ENCODE measurements at regions not wholly inside any gene's neighbourhood (a gene's known extent, or its start where the extent isn't known, plus 50 kb on each side); places are given as distances from the start of the nearest gene placed in this dataset.
A peak's percentile ranks its signal among the peaks of the same experiment; 100 is the strongest.
"Not testable (repeated sequence)": the region's sequence is repeated elsewhere in the genome, so short reads cannot be mapped to it uniquely, and the experiment has no call there.

- no peak for FAIRE-seq
- DNase-seq (ENCODE audit: low spot score in 2 of 2) = no peak
These were observed 235.9 kb downstream of the SUCLG1 start for GRCh38 chr2:84223191-84223590.

GRCh38 chr2:84221102-84221501, 238.0 kb downstream of the SUCLG1 start:
- not testable (repeated sequence) for FAIRE-seq; DNase-seq (ENCODE audit: low spot score in 2 of 2)

GRCh38 chr2:84217456-84217855, 241.6 kb downstream of the SUCLG1 start:
- FAIRE-seq = no peak
- DNase-seq (ENCODE audit: low spot score in 2 of 2) = no peak

GRCh38 chr2:84214455-84214854, 244.6 kb downstream of the SUCLG1 start:
- DNase-seq (ENCODE audit: low spot score in 2 of 2) (no peak), FAIRE-seq (no peak)

GRCh38 chr2:84212611-84213314, 246.3 kb downstream of the SUCLG1 start:
- DNase-seq (ENCODE audit: low spot score in 2 of 2) = no peak
- no peak for FAIRE-seq

GRCh38 chr2:84209941-84210340, 249.1 kb downstream of the SUCLG1 start:
- DNase-seq (ENCODE audit: low spot score in 2 of 2) (no peak), FAIRE-seq (no peak)

GRCh38 chr2:84204995-84205394, 254.1 kb downstream of the SUCLG1 start:
- FAIRE-seq (no peak), DNase-seq (ENCODE audit: low spot score in 2 of 2) (no peak)

- no peak for FAIRE-seq
- no peak for DNase-seq (ENCODE audit: low spot score in 2 of 2)
These were observed 256.9 kb downstream of the SUCLG1 start for GRCh38 chr2:84202166-84202565.

- FAIRE-seq (no peak), DNase-seq (ENCODE audit: low spot score in 2 of 2) (no peak)
These were observed 257.9 kb downstream of the SUCLG1 start for GRCh38 chr2:84201158-84201557.

- DNase-seq (ENCODE audit: low spot score in 2 of 2) = no peak
- FAIRE-seq = no peak
These were observed 261.2 kb downstream of the SUCLG1 start for GRCh38 chr2:84197901-84198300.

GRCh38 chr2:84194949-84195644, 264.0 kb downstream of the SUCLG1 start:
- FAIRE-seq (no peak), DNase-seq (ENCODE audit: low spot score in 2 of 2) (no peak)

GRCh38 chr2:84194181-84194580, 264.9 kb downstream of the SUCLG1 start:
- no peak for DNase-seq (ENCODE audit: low spot score in 2 of 2)
- FAIRE-seq = no peak

GRCh38 chr2:84187258-84187657, 271.8 kb downstream of the SUCLG1 start:
- FAIRE-seq (no peak), DNase-seq (ENCODE audit: low spot score in 2 of 2) (no peak)

- DNase-seq (ENCODE audit: low spot score in 2 of 2) = no peak
- no peak for FAIRE-seq
These were observed 277.2 kb downstream of the SUCLG1 start for GRCh38 chr2:84181927-84182326.

GRCh38 chr2:84177733-84178132, 281.3 kb downstream of the SUCLG1 start:
- DNase-seq (ENCODE audit: low spot score in 2 of 2) = no peak
- FAIRE-seq = no peak

GRCh38 chr2:84175970-84176369, 283.1 kb downstream of the SUCLG1 start:
- no peak for DNase-seq (ENCODE audit: low spot score in 2 of 2)
- FAIRE-seq = no peak

- FAIRE-seq (no peak), DNase-seq (ENCODE audit: low spot score in 2 of 2) (no peak)
These were observed 283.7 kb downstream of the SUCLG1 start for GRCh38 chr2:84175340-84175739.

GRCh38 chr2:84173041-84173440, 286.0 kb downstream of the SUCLG1 start:
- FAIRE-seq = no peak

GRCh38 chr2:84170979-84171378, 288.1 kb downstream of the SUCLG1 start:
- DNase-seq (ENCODE audit: low spot score in 2 of 2) = no peak
- FAIRE-seq = peak; percentile 89

More at GRCh38 chr2:84173041-84173440, 286.0 kb downstream of the SUCLG1 start:
- DNase-seq (ENCODE audit: low spot score in 2 of 2) = no peak

- DNase-seq (ENCODE audit: low spot score in 2 of 2) (no peak), FAIRE-seq (no peak)
These were observed 289.2 kb downstream of the SUCLG1 start for GRCh38 chr2:84169871-84170270.

- FAIRE-seq; DNase-seq (ENCODE audit: low spot score in 2 of 2): not testable (repeated sequence)
These were observed 290.5 kb downstream of the SUCLG1 start for GRCh38 chr2:84168552-84168951.

GRCh38 chr2:84165256-84165655, 293.8 kb downstream of the SUCLG1 start:
- FAIRE-seq (no peak), DNase-seq (ENCODE audit: low spot score in 2 of 2) (no peak)

Measured in frontal cortex (tissue), 3 donors.